ENCODE measurements at regions not wholly inside any gene's neighbourhood (a gene's known extent, or its start where the extent isn't known, plus 50 kb on each side); places are given as distances from the start of the nearest gene placed in this dataset.
A peak's percentile ranks its signal among the peaks of the same experiment; 100 is the strongest.

DNA sequence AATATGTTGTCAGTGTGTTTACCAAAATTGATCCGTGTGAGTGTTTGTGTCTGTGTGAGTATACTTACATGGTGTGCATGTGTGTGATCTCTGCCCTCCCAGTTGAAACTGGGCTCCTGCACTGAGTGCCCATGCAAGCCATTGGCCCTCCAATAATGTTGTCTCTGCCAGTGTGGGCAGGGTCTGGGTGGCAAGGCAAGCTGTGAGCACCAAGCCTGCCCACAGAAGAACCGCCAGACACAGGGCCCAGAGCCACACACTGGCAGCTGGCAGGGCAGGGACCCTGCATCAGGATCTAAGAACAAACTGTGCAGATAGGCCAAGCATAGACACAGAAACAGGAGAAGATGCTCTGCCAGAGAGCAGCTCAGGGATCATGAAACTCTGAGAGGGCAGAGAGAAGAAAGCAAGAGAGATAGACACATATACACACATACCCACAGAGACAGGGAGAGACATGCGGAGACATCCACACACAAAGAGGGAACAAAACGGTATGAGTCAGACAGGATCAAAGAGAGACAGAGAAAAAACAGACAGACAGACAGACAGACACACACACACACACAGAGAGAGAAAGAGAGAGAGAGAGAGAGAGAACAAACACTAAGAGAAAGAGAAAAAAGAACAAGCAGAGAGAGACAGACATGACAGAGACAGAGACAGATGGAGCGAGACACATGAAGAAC is 555.0 kb downstream of the MID1IP1 start:
- no peak for DNase-seq
- Histone ChIP-seq H3K9me3 (no peaks in the 10 kb centered on the region), H3K4me3 (no peak overlapping the region), H3K4me1 (no peaks in the 10 kb centered on the region), H3K27me3 (no peaks in the 10 kb centered on the region), H3K36me3 (no peaks in the 10 kb centered on the region), H3K27ac (no peak overlapping the region)
- in situ Hi-C loops (cut with MboI; ENCODE audit: low pct_ligation_motif_present in 1 of 4, low pct_unique_long_range_greater_than_20kb in 1 of 4, low sequenced_read_pairs in 3 of 4), result no loop called here
- 60 to 78% methylated on average over 1 to 5 of the region's 5 CpGs for WGBS, 2 donors (ENCODE audit: low coverage in 1 of 2)
- TF ChIP-seq, protein P1, sequence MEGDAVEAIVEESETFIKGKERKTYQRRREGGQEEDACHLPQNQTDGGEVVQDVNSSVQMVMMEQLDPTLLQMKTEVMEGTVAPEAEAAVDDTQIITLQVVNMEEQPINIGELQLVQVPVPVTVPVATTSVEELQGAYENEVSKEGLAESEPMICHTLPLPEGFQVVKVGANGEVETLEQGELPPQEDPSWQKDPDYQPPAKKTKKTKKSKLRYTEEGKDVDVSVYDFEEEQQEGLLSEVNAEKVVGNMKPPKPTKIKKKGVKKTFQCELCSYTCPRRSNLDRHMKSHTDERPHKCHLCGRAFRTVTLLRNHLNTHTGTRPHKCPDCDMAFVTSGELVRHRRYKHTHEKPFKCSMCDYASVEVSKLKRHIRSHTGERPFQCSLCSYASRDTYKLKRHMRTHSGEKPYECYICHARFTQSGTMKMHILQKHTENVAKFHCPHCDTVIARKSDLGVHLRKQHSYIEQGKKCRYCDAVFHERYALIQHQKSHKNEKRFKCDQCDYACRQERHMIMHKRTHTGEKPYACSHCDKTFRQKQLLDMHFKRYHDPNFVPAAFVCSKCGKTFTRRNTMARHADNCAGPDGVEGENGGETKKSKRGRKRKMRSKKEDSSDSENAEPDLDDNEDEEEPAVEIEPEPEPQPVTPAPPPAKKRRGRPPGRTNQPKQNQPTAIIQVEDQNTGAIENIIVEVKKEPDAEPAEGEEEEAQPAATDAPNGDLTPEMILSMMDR (IDR thresholded peaks at IDR 0.05), result no peak
- TF ChIP-seq POLR2AphosphoS5 (IDR thresholded peaks at IDR 0.05), result no peak
- no peak for TF ChIP-seq EP300 (IDR thresholded peaks at IDR 0.05; ENCODE audit: low read depth)
- no peak for TF ChIP-seq POLR2A (IDR thresholded peaks at IDR 0.05)
- intact Hi-C loops (cut with DNase I; ENCODE audit: low total_unique reads), result no loop called here

DNA sequence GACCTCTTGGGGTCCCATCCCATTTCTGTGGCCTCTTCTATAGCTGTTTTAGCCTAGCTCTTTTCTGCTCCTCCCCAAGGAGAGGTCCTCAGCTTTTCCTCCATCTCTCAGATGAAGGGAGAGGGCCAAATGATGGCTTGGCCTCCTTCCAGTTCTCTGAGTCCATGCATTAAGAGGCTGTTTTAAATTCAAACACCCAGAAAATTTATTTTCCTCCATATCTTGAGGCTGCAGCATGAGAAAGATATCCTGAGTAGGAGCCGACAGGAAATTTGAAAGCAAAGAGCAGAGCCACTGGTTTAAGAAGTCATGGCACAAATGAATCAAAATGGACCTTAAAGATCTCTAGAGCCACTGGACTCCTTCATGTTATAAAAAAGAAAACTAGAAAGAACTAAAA is 558.8 kb downstream of the MID1IP1 start:
- Histone ChIP-seq H3K4me3 (no peak overlapping the region), H3K4me1 (no peaks in the 10 kb centered on the region), H3K36me3 (no peaks in the 10 kb centered on the region), H3K27me3 (no peaks in the 10 kb centered on the region), H3K27ac (no peak overlapping the region), H3K9me3 (no peaks in the 10 kb centered on the region)
- 73 to 83% methylated on average over 1 of the region's 1 CpG for WGBS, 2 donors (ENCODE audit: low coverage in 1 of 2)
- DNase-seq, result no peak
- TF ChIP-seq EP300 (IDR thresholded peaks at IDR 0.05; ENCODE audit: low read depth), result no peak
- TF ChIP-seq POLR2A (IDR thresholded peaks at IDR 0.05), result no peak
- TF ChIP-seq, protein P1 (IDR thresholded peaks at IDR 0.05), result no peak
- TF ChIP-seq POLR2AphosphoS5 (IDR thresholded peaks at IDR 0.05), result no peak
- intact Hi-C loops (cut with DNase I; ENCODE audit: low total_unique reads) (loop anchor here (10.0 kb wide), 1 partner anchor 1475 kb away; no protein-coding TSS in a partner anchor), in situ Hi-C loops (cut with MboI; ENCODE audit: low pct_ligation_motif_present in 1 of 4, low pct_unique_long_range_greater_than_20kb in 1 of 4, low sequenced_read_pairs in 3 of 4) (no loop called here)

DNA sequence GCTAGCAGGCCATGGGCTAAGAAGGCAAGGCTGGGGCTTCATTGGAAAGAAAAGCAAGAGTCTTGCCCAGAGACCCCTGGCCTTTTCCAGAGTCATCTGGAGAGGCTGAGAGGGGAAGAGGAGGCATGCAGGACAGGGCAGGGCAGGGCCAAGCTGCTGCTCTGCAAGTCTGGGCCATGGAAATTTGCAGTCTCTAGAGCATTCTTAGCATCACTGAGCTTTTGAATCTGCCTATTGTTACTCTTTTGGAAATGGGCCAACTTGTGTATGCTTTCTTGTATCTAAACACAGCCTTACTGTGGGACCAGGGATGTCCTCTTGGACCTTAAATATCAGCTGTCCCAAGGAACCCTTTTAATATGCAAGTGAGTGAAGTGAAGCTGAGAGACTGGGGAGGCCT is 560.5 kb downstream of the MID1IP1 start:
- TF ChIP-seq POLR2A (IDR thresholded peaks at IDR 0.05) (no peak), POLR2AphosphoS5 (IDR thresholded peaks at IDR 0.05) (no peak), EP300 (IDR thresholded peaks at IDR 0.05; ENCODE audit: low read depth) (no peak)
- TF ChIP-seq, protein P1 (IDR thresholded peaks at IDR 0.05), result no peak
- intact Hi-C loops (cut with DNase I; ENCODE audit: low total_unique reads) (loop anchor here (10.0 kb wide), 1 partner anchor 1477 kb away; no protein-coding TSS in a partner anchor), in situ Hi-C loops (cut with MboI; ENCODE audit: low pct_ligation_motif_present in 1 of 4, low pct_unique_long_range_greater_than_20kb in 1 of 4, low sequenced_read_pairs in 3 of 4) (no loop called here)
- H3K9me3 ChIP-seq, result no peaks in the 10 kb centered on the region
- H3K4me3 ChIP-seq, result no peak overlapping the region
- H3K36me3 ChIP-seq, result no peaks in the 10 kb centered on the region
- H3K27me3 ChIP-seq, result no peaks in the 10 kb centered on the region
- DNase-seq, result no peak
- H3K27ac ChIP-seq, result no peak overlapping the region
- no peaks in the 10 kb centered on the region for H3K4me1 ChIP-seq

DNA sequence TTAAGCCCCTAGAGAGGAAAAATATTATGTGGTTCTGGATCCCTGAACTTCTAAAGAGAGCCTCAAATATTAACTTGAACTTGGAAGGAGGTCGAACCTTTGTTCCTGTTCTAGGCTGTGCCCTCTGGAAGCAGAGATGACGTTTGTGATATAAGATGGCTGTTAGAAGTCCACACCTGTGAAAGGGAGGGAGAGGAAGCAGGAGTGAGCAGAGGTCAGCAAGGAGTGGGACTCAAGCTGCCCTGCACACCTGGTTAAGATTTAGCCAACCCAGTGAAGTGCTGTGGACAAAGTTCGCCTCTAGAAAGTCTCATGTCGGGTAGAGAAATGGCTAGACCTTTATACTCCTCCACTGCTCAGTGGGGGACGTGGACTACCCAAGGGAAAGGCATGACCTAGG is 566.2 kb downstream of the MID1IP1 start:
- no peaks in the 10 kb centered on the region for H3K27me3 ChIP-seq
- WGBS, 2 donors (ENCODE audit: low coverage in 1 of 2), result 47% methylated on average over 5 of the region's 5 CpGs; no CpG with 5 or more reads in 1 of the 2 donors
- H3K36me3 ChIP-seq, result no peaks in the 10 kb centered on the region
- DNase-seq, result peak; percentile 14
- H3K9me3 ChIP-seq, result no peaks in the 10 kb centered on the region
- intact Hi-C loops (cut with DNase I; ENCODE audit: low total_unique reads), result loop anchor here (10.0 kb wide), 1 partner anchor 1483 kb away; no protein-coding TSS in a partner anchor
- H3K4me1 ChIP-seq, result no peaks in the 10 kb centered on the region
- H3K27ac ChIP-seq, result peak overlapping the region in 2 of 4 donors; percentile 50 to 52
- no peak for TF ChIP-seq EP300 (IDR thresholded peaks at IDR 0.05; ENCODE audit: low read depth)
- no peak for TF ChIP-seq POLR2A (IDR thresholded peaks at IDR 0.05)
- TF ChIP-seq, protein P1 (IDR thresholded peaks at IDR 0.05), result no peak
- no peak for TF ChIP-seq POLR2AphosphoS5 (IDR thresholded peaks at IDR 0.05)
- in situ Hi-C loops (cut with MboI; ENCODE audit: low pct_ligation_motif_present in 1 of 4, low pct_unique_long_range_greater_than_20kb in 1 of 4, low sequenced_read_pairs in 3 of 4), result no loop called here
- no peak overlapping the region for H3K4me3 ChIP-seq

Data from transverse colon (tissue), 4 donors.